Calu3 (cell line): ENCODE measurements at regions not wholly inside any gene's neighbourhood (a gene's known extent, or its start where the extent isn't known, plus 50 kb on each side); places are given as distances from the start of the nearest gene placed in this dataset.

Experiments
- BruUV-seq: library from RNA; stranded (reverse); fragments of 400-500 nt; replicated peaks from 2 replicates; lab custom pipeline; 2021; lab: Mats Ljungman, UMichigan
- CTCF ChIA-PET: fragments of 300-600 bp; sonication (Branson Sonifier 250); formaldehyde crosslinking; loops from one replicate; lab custom pipeline; 2022; ENCODE audit warnings: antibody characterized with exemption; lab: Charles Lee
- DNase-seq: peaks from one replicate; pipeline ENCODE4 v3.0.0; 2022
- H3K27ac Mint-ChIP-seq: one replicate; pipeline ENCODE4 v1.8.0; 2022; ENCODE audit warnings: mixed read lengths; ENCODE audit not compliant: unreplicated experiment
- H3K27me3 Mint-ChIP-seq: one replicate; pipeline ENCODE4 v1.8.0; 2022; ENCODE audit warnings: mixed read lengths; ENCODE audit not compliant: unreplicated experiment
- H3K36me3 Mint-ChIP-seq: one replicate; pipeline ENCODE4 v1.8.0; 2022; ENCODE audit warnings: mild to moderate bottlenecking, moderate library complexity, mixed read lengths; ENCODE audit not compliant: insufficient read depth, unreplicated experiment
- H3K4me1 Mint-ChIP-seq: one replicate; pipeline ENCODE4 v1.8.0; 2022; ENCODE audit warnings: mild to moderate bottlenecking, low read depth, mixed read lengths; ENCODE audit not compliant: unreplicated experiment
- H3K4me3 Mint-ChIP-seq: one replicate; pipeline ENCODE4 v1.8.0; 2022; ENCODE audit warnings: mild to moderate bottlenecking, low read depth, moderate library complexity, mixed read lengths; ENCODE audit not compliant: unreplicated experiment
- H3K9me3 Mint-ChIP-seq: one replicate; pipeline ENCODE4 v1.8.0; 2022; ENCODE audit warnings: low read depth, mixed read lengths; ENCODE audit not compliant: unreplicated experiment
- CTCF ChIP-seq: fragments of 200-600 bp; IDR thresholded peaks from one replicate; pipeline ENCODE4 v1.8.0; 2022; ENCODE audit warnings: antibody characterized with exemption; ENCODE audit not compliant: unreplicated experiment
- intact Hi-C: fragments of 100-400 bp; cut with micrococcal nuclease; formaldehyde crosslinking; loops from one replicate; pipeline ENCODE4 v1.10.0; 2022; ENCODE audit not compliant: unreplicated experiment

- no peak for DNase-seq
- Mint-ChIP-seq H3K27me3 (peaks cover 13% of the 10 kb centered on the region), H3K4me3 (no peak overlapping the region), H3K4me1 (no peaks in the 10 kb centered on the region), H3K9me3 (no peaks in the 10 kb centered on the region), H3K36me3 (no peaks in the 10 kb centered on the region), H3K27ac (no peak overlapping the region)
- no peak for TF ChIP-seq CTCF
- CTCF ChIA-PET = interaction anchor here (1.2 kb wide), 1 partner anchor 17 kb away, joined by 3 read pairs; no protein-coding TSS in a partner anchor
- intact Hi-C loops = no loop called here
- BruUV-seq = no TSS peak
These were observed 120.8 kb upstream of the SEC14L1 start for GRCh38 chr17:77019893-77020379.

GRCh38 chr17:77020973-77021372 is 119.8 kb upstream of the SEC14L1 start:
- DNase-seq = no peak
- Mint-ChIP-seq H3K4me1 (no peaks in the 10 kb centered on the region), H3K36me3 (no peaks in the 10 kb centered on the region), H3K9me3 (no peaks in the 10 kb centered on the region), H3K27ac (no peak overlapping the region), H3K4me3 (no peak overlapping the region), H3K27me3 (peaks cover 13% of the 10 kb centered on the region)
- no TSS peak for BruUV-seq
- CTCF ChIA-PET = interaction anchor here (1.2 kb wide), 1 partner anchor 16 kb away, joined by 3 read pairs; no protein-coding TSS in a partner anchor
- TF ChIP-seq CTCF = no peak
- intact Hi-C loops = no loop called here

- TF ChIP-seq CTCF = no peak
- Mint-ChIP-seq H3K4me1 (no peaks in the 10 kb centered on the region), H3K9me3 (no peaks in the 10 kb centered on the region), H3K4me3 (no peak overlapping the region), H3K27ac (no peak overlapping the region), H3K36me3 (no peaks in the 10 kb centered on the region), H3K27me3 (peaks cover 13% of the 10 kb centered on the region)
- no peak for DNase-seq
- CTCF ChIA-PET = interaction anchor here (1.0 kb wide), 1 partner anchor 11 kb away, joined by 5 read pairs; no protein-coding TSS in a partner anchor
- intact Hi-C loops = no loop called here
- no TSS peak for BruUV-seq
These were observed 118.0 kb upstream of the SEC14L1 start for GRCh38 chr17:77022766-77023165.

GRCh38 chr17:77025781-77026180 is 115.0 kb upstream of the SEC14L1 start:
- Mint-ChIP-seq H3K4me3 (no peak overlapping the region), H3K4me1 (no peaks in the 10 kb centered on the region), H3K36me3 (no peaks in the 10 kb centered on the region), H3K27ac (no peak overlapping the region), H3K27me3 (peaks cover 3% of the 10 kb centered on the region), H3K9me3 (no peaks in the 10 kb centered on the region)
- no TSS peak for BruUV-seq
- DNase-seq = no peak
- intact Hi-C loops = no loop called here
- CTCF ChIA-PET = no interaction called here
- no peak for TF ChIP-seq CTCF
